CD4-positive, alpha-beta T cell treated with Interleukin-12 subunit alpha and Interleukin-12 subunit beta, for 1 hour (primary cell): ENCODE measurements at regions not wholly inside any gene's neighbourhood (a gene's known extent, or its start where the extent isn't known, plus 50 kb on each side); places are given as distances from the start of the nearest gene placed in this dataset.
"Not testable (repeated sequence)": the region's sequence is repeated elsewhere in the genome, so short reads cannot be mapped to it uniquely, and the experiment has no call there.

ENCODE experiments used
- DNase-seq: peaks from one replicate; pipeline ENCODE4 v3.0.0-alpha.2; 2020

DNA sequence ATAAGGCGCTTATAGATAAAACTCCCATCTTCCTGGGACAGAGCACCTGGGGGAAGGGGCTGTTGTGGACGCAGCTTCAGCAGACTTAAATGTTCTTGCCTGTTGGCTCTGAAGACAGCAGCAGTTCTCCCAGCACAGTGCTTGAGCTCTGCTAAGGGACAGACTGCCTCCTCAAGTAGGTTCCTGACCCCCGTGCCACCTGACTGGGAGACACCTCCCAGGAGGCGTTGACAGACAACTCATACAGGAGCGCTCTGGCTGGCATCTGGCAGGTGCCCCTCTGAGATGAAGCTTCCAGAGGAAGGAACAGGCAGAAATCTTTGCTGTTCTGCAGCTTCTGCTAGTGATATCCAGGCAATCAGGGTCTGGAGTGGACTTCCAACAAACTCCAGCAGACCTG lies 383.1 kb upstream of the EMCN start:
- DNase-seq = not testable (repeated sequence)

DNA sequence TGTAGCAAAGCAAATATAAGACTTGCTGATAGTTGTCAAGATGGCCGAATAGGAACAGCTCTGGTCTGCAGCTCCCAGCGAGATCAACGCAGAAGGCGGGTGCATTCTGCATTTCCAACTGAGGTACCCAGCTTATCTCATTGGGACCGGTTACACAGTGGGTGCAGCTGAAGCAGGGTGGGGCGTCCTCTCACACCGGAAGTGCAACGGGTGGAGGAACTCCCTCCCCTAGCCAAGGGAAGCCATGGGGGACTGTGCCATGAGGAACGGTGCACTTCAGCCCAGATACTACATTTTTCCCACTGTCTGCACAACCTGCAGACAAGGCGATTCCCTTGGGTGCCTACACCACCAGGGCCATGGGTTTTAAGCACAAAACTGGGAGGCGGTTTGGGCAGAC lies 382.3 kb upstream of the EMCN start:
- no peak for DNase-seq

GRCh38 chr4:100898844-100899243 lies 381.0 kb upstream of the EMCN start:
- DNase-seq = no peak

DNA sequence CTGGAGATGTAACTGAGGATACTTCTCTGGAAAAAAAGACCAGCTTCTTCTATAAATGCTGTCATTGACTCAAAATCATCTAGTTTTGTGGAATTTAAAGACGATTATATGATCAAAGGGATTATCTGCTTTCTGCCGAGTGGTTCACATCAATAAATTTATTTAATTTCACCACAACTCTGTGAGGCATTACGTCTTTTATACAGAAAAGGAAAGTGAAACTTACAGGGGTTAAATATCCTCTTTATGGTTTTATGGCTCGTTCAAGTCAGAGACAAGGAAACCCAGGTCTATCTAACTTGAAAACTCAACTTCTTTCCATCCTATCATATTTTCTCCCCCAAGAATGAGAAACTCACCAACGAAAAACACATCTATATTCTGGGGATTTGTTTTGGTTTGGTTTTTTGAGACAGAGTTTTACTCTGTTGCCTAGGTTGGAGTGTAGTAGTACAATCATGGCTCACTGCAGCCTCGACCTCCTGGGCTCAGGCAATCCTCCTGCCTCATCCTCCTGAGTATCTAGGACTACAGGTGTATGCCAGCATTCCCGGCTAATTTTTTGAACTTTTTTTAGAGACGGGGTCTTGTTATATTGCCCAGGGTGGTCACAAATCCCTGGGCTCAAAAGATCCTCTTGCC lies 377.9 kb upstream of the EMCN start:
- DNase-seq = peak; percentile 33

DNA sequence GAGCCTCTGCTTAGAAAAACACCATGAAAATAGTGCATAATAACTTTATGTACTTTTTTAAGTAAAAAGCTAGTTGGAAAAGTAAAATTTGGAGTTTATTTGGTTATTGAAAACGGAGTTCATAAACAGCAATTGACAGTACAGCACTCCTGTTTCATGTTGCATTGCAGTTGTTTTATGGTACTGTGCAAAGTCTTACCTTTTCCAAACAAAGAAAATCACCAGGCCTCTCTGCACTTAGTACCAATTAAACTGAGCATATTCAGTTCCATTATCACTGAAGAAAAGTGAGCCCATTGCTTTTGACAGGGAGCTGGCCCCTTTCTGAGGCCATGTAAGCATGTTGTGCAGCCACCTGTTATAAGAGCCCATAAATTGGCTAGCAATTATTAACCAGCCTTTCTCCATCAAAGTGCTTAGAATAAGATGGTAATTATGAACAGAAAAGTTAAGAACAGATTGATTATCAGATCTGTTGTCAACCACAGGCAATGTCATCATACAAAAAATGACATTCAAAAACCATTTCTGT lies 376.6 kb upstream of the EMCN start:
- no peak for DNase-seq

DNA sequence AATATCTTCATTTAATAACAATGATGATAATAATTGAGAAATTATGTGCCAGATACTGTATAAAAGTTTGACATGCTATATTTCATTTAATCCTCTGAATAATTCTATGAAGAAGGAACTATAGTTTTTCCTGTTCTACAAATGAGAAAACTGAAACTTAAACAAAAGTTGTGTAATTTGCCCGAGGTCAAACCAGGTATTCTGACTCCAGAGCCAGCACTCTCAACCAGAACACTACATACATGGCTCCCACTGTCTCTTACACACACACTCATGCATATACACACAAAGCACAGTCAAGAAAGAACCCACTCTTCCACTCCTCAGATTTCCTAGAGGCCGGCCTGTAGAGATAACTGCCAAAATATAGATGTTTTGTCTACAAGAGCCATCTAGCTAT lies 374.0 kb upstream of the EMCN start:
- no peak for DNase-seq

DNA sequence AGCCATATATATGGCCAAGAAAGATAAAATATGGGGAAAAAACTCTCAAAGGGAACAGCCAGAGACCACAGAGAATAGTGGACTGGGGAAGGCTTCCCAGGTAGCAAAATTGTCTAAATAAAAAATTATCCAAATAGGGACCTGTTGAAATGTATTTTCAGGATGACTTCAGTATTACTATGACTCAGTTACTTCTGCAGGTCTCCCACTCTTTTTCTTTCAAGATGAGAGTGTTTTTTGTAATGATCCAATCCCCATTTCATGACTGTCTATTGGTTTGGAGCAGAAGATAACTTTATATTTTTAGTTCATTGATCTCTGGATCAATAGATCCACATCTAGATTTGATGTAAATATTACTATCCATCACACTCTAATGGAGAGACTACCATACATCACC lies 372.1 kb upstream of the EMCN start:
- DNase-seq = no peak

GRCh38 chr4:100889401-100889800 lies 371.6 kb upstream of the EMCN start:
- no peak for DNase-seq

DNA sequence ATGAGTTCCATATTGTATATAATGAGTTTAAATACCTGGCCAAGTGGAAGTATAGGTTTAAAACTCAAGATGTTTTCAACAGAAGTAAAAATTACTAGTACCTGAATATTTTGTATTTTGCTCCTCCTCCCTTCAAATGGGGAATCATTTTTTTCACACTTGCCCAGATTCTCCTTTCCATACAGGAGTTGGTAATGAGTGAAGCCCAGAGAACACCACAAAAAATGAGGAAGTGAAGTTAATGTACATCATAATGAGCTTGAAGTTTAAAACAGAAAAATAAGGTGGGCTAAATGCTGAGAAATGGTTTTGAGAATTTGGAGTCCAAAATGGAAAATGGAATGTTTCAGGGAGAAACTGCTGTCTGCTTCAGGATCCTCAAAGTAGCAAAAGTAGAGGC lies 364.8 kb upstream of the EMCN start:
- no peak for DNase-seq

DNA sequence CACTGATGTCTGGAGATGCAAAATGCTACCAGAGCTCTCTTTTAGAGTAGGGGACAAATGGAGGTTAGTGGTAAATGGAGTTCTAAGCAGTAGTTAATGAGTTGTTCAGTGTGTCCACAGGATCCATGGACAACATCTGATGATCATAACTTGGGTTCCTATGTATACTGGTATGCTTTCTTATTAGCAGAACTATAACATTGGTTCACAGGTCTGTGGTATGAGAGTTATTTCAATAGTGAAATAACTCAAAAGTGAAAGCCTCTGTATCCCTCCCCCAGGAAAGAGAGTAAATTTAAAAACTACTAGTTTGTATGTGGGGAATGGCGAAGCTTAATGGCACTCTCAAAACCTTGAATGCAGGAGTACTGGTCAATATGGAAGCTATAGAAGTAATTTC lies 363.5 kb upstream of the EMCN start:
- DNase-seq = no peak

DNA sequence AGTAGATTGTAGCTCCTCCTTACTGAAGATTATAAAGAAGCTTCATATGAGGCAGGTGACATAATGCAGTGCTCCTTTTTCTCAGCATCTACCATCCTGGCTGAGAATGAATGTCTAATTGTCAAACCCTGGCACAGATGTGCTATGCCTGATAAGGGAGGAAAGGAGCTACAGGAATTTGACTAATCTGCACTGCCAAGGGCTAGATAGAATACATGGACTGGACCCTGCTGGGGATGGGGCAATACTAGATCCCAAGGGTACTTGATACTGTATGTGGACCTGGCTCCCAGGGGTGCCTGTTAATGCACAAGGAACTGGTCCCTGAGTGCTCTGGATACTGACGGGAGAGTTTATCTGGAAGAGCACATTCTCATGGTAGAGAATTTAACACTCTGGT lies 362.2 kb upstream of the EMCN start:
- no peak for DNase-seq

DNA sequence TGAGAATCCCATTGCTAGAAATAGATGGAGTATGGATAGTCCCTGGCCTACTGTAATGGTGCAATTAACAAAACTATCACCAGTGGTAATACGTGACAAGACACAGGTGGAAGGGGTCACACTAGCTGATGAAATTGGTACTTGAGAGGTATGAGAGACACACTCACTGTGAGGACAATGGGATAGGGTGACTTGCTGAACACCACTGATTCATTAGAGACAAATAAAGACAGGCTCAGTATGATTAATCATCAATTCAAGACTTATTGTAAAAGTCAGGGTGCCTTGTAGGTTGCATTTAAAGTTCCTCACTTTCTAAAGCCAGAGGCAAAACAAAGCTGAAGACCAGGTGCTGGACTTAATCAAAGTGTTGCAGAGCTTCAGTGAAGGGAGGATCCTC lies 361.6 kb upstream of the EMCN start:
- DNase-seq = no peak

GRCh38 chr4:100876546-100876945 lies 358.7 kb upstream of the EMCN start:
- DNase-seq = no peak

DNA sequence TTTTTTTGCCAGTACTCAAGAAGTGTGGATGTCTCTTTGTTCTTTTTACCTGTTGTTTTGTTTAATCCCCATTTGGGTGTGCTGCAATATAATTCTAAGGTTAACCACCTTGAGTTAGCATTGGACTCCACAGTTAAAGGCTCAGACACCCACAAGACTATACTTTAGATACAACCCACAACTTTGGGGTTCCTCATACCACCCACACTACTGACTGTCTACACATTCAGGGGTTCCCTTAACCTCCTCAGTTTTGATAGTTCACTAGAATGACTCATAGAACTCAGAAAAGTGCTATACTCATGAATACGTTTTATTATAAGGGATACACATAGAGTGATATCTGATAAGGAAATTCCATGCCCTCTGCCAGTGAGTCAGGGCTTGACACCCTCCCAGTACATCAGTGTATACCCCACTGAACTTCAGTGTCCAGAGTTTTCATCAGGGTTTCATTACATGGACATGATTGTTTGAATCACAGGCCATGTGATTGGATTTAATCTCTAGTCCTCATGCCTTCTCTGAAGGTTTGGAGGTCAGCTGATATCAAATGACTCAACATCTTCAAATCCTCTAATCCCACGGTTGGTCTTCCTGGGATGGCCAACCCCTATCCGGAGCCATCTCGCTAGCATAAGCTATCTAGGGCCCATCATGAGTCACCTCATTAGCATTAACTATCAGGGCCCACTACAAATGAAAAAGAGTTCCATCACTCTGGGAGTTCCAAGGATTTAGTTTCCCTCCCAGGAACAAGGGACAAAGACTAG lies 357.7 kb upstream of the EMCN start:
- no peak for DNase-seq

DNA sequence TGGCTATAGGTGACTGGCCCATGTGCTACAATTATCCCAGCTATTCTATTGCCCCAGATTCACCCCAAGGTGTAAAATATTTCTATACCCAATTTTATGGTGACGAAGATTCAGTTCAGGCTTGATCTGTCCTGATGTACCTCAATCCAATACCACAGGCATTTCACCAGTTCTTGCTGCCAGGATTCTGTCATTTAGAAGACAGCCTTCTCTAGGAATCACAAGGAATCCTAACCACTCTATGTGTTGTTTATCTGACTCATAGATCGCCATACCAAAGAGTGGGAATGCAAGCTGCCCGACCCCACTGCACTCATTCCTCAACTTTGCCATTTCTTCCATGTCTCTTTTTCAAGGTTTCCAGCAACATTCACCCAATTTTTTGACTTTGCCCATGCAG lies 355.0 kb upstream of the EMCN start:
- no peak for DNase-seq

GRCh38 chr4:100870940-100871772 lies 353.3 kb upstream of the EMCN start:
- DNase-seq = no peak

DNA sequence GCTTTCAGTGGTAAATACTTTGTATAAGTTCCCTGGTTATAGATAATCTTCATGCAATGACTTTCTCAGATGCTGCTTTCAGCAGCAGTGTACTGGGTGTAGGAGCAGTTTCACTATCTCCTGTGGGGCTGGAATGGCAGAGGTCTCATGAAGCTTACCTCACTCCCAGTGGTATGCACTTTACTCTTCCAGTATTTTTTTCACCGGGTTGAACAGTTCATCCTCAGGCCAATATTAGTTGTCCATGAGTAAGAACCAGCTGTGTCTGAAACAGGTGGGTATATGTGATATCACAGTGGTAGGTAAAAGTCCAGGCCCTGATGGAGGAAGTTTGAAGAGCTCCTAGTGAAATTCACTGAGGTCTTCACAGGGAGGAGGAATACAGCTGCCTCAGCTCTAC lies 351.5 kb upstream of the EMCN start:
- DNase-seq = no peak

DNA sequence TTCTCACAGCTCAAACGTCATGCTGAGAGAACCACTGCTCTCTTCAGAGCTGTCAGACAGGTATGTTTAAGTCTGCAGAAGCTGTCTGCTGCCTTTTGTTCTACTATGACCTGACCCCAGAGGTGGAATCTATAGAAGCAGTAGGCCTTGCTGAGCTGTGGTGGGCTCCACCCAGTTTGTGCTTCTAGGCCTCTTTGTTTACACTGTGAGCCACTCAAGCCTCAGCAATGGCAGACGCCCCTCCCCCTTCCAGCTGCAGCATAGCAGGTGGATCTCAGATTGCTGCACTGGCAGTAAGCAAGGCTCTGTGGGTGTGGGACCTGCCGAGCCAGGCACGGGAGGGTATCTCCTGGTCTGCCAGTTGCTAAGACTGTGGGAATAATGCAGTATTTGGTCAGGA lies 350.5 kb upstream of the EMCN start:
- DNase-seq = not testable (repeated sequence)

- no peak for DNase-seq
Measured at GRCh38 chr4:100852326-100852725, 334.5 kb upstream of the EMCN start.

DNA sequence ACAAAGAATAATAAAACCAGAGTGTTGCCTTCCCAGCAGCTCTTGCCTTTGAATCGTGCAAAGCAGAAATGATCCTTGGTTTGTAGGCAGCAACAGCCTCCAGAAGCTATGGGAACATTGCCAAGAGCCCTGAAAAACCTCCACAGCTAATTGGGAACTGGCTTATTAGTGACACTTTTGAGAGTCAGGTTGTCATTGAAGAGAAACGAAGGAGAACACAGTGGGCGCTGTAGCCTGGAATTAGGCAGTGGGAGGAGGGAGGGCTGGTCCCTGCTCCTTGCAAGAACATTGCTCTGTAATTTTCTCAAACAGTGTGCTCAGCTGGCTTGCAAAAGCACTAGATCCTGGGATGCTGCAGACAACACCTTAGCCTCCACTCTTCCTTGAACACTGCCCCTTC lies 331.5 kb upstream of the EMCN start:
- DNase-seq = no peak

GRCh38 chr4:100848841-100849240 lies 331.0 kb upstream of the EMCN start:
- peak; percentile 5 for DNase-seq

DNA sequence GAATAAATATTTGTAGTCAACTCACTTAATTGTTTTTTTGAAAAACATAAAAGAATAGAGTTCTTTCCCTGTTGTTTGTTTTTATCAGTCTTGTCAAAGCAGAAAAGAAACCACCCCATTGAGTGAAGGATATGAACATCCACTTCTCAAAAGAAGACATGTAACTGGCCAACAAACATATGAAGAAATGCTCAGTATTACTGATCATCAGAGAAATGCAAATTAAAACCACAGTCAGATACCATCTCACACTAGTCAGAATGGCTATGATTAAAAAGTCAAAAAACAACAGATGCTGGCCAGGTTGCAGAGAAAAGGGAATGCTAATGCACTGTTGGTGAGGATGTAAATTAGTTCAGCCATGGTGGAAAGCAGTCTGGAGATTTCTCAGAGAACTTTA lies 326.1 kb upstream of the EMCN start:
- DNase-seq = no peak

- DNase-seq = no peak
Measured at GRCh38 chr4:100842856-100843255, 325.0 kb upstream of the EMCN start.

DNA sequence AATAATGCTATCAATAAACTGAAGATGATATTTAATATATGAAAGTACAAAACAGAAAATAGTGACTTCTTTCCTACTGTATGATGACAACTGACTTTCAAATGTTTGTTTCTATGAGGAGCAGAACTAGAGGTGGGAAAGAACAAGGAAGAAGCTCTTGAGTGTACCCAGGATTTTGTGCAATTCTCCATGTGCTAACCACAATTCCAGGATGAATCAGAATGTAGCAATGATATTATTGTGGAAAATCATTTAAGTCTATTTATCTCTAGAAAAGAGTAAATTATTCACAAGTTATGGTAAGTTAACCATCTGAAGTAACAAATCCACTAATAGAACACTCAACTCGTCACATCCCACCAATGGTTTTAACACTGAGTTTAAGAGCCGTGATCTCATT lies 324.1 kb upstream of the EMCN start:
- no peak for DNase-seq
